Sigmoid colon (tissue), 6 donors: ENCODE measurements at regions not wholly inside any gene's neighbourhood (a gene's known extent, or its start where the extent isn't known, plus 50 kb on each side); places are given as distances from the start of the nearest gene placed in this dataset.
A peak's percentile ranks its signal among the peaks of the same experiment; 100 is the strongest.

ENCODE experiments used
- DNase-seq: peaks from one replicate; pipeline ENCODE4 v3.0.0-alpha.2; 2019
- H3K27ac ChIP-seq, 4 donors: fragments of 200-600 bp; sonication (generic); one replicate each; pipeline ENCODE4 v1.5.1; 2016 to 2019; ENCODE audit warnings: mild to moderate bottlenecking in 1 of 4
- H3K27me3 ChIP-seq, 3 donors: fragments of 200-600 bp; sonication (generic); one replicate each; pipeline ENCODE4 v1.5.1; 2019; ENCODE audit warnings: mild to moderate bottlenecking in 1 of 3
- H3K36me3 ChIP-seq, 4 donors: fragments of 200-600 bp; sonication (generic); one replicate each; pipeline ENCODE4 v1.5.1; 2016 to 2019
- H3K4me1 ChIP-seq, 4 donors: fragments of 200-600 bp; sonication (generic); one replicate each; pipeline ENCODE4 v1.5.1; 2017 to 2019
- H3K4me3 ChIP-seq, 4 donors: fragments of 200-600 bp; sonication (generic); one replicate each; pipeline ENCODE4 v1.5.1; 2017 to 2019; ENCODE audit warnings: mild to moderate bottlenecking in 2 of 4, moderate library complexity in 1 of 4
- H3K9me3 ChIP-seq, 4 donors: fragments of 200-600 bp in 3 of 4; sonication (generic) in 3 of 4; one replicate each; pipeline versions ENCODE4 v1.5.1 to v1.6.1; 2013 to 2019
- CTCF ChIP-seq, 4 experiments: fragments of 450-650 bp in 3 of 4; fragments of 200-600 bp in 1 of 4; IDR thresholded peaks; one replicate each; pipeline ENCODE4 v1.5.1; 2016 to 2019; ENCODE audit warnings: antibody characterized with exemption in 4 of 4, mild to moderate bottlenecking in 3 of 4, moderate library complexity in 2 of 4
- EP300 ChIP-seq, 4 donors: sonication (generic); formaldehyde crosslinking; IDR thresholded peaks; one replicate each; pipeline ENCODE4 v1.6.1; 2017; ENCODE audit warnings: antibody characterized with exemption in 4 of 4
- POLR2A ChIP-seq, 2 donors: fragments of 450-650 bp; IDR thresholded peaks; one replicate each; pipeline ENCODE4 v1.6.1; 2016; ENCODE audit warnings: antibody characterized with exemption in 2 of 2, mild to moderate bottlenecking in 2 of 2, moderate library complexity in 2 of 2
- POLR2AphosphoS5 ChIP-seq, 4 donors: sonication (generic); formaldehyde crosslinking; IDR thresholded peaks; one replicate each; pipeline ENCODE4 v1.6.1; 2017; ENCODE audit warnings: antibody characterized with exemption in 4 of 4
- WGBS, 2 donors: extraction: QIAGEN DNeasy Blood & Tissue Kit; methylation state at CpG; one replicate each; pipeline ENCODE4 v1.1.7; 2013; 5-methylcytosine and 5-hydroxymethylcytosine counted together
- intact Hi-C: fragments of 100-400 bp; cut with DNase I; formaldehyde crosslinking; loops from one replicate; pipeline ENCODE4 v1.15.1; 2023
- donor health status: healthy with polysubstance abuse.
- donor health status: healthy.

- Histone ChIP-seq H3K36me3 (no peaks in the 10 kb centered on the region), H3K4me1 (peaks cover 0 to 15% (median 2%) of the 10 kb centered on the region in 4 donors), H3K4me3 (no peak overlapping the region), H3K27ac (no peak overlapping the region), H3K27me3 (no peaks in the 10 kb centered on the region), H3K9me3 (no peaks in the 10 kb centered on the region)
- TF ChIP-seq CTCF (IDR thresholded peaks at IDR 0.05) (no peak), EP300 (IDR thresholded peaks at IDR 0.05) (no peak), POLR2A (IDR thresholded peaks at IDR 0.05) (no peak), POLR2AphosphoS5 (IDR thresholded peaks at IDR 0.05) (no peak)
- WGBS, 2 donors: 89 to 92% methylated on average over 10 of the region's 10 CpGs
- intact Hi-C loops: no loop called here
- DNase-seq: no peak
Observed at GRCh38 chr16:85276721-85277120, 164.4 kb upstream of the CIBAR2 start.

- intact Hi-C loops: no loop called here
Observed at GRCh38 chr16:85278839-85279238, 166.6 kb upstream of the CIBAR2 start.

GRCh38 chr16:85279402-85279801 is 167.1 kb upstream of the CIBAR2 start:
- intact Hi-C loops: no loop called here
- TF ChIP-seq CTCF (IDR thresholded peaks at IDR 0.05) (no peak), POLR2A (IDR thresholded peaks at IDR 0.05) (no peak), POLR2AphosphoS5 (IDR thresholded peaks at IDR 0.05) (no peak), EP300 (IDR thresholded peaks at IDR 0.05) (no peak)
- Histone ChIP-seq H3K36me3 (no peaks in the 10 kb centered on the region), H3K27me3 (no peaks in the 10 kb centered on the region), H3K9me3 (no peaks in the 10 kb centered on the region), H3K27ac (peak overlapping the region in 2 of 4 donors; percentile 24 to 35), H3K4me3 (no peak overlapping the region), H3K4me1 (peaks cover 0 to 15% (median 2%) of the 10 kb centered on the region in 4 donors)
- WGBS, 2 donors: 90 to 96% methylated on average over 4 of the region's 4 CpGs
- DNase-seq: no peak

More at GRCh38 chr16:85278839-85279238, 166.6 kb upstream of the CIBAR2 start:
- 85 to 86% methylated on average over 11 of the region's 11 CpGs for WGBS, 2 donors
- H3K27ac ChIP-seq: no peak overlapping the region
- no peaks in the 10 kb centered on the region for H3K27me3 ChIP-seq
- H3K4me1 ChIP-seq: peaks cover 0 to 15% (median 2%) of the 10 kb centered on the region in 4 donors
- TF ChIP-seq POLR2A (IDR thresholded peaks at IDR 0.05) (no peak), EP300 (IDR thresholded peaks at IDR 0.05) (no peak), CTCF (IDR thresholded peaks at IDR 0.05) (no peak), POLR2AphosphoS5 (IDR thresholded peaks at IDR 0.05) (no peak)
- DNase-seq: no peak
- H3K36me3 ChIP-seq: no peaks in the 10 kb centered on the region
- H3K9me3 ChIP-seq: no peaks in the 10 kb centered on the region
- no peak overlapping the region for H3K4me3 ChIP-seq

GRCh38 chr16:85279825-85280545 is 167.7 kb upstream of the CIBAR2 start:
- peak overlapping the region in 2 of 4 donors; percentile 24 to 35 for H3K27ac ChIP-seq
- no peaks in the 10 kb centered on the region for H3K9me3 ChIP-seq
- TF ChIP-seq EP300 (IDR thresholded peaks at IDR 0.05): no peak
- TF ChIP-seq POLR2AphosphoS5 (IDR thresholded peaks at IDR 0.05): no peak
- no peak for TF ChIP-seq POLR2A (IDR thresholded peaks at IDR 0.05)
- no peak for TF ChIP-seq CTCF (IDR thresholded peaks at IDR 0.05)
- H3K4me1 ChIP-seq: peaks cover 0 to 15% (median 2%) of the 10 kb centered on the region in 4 donors
- intact Hi-C loops: no loop called here
- H3K27me3 ChIP-seq: no peaks in the 10 kb centered on the region
- 88 to 90% methylated on average over 21 of the region's 21 CpGs for WGBS, 2 donors
- H3K36me3 ChIP-seq: no peaks in the 10 kb centered on the region
- DNase-seq: peak; percentile 76
- H3K4me3 ChIP-seq: no peak overlapping the region
